OCI-LY3 (cell line): ENCODE measurements at regions not wholly inside any gene's neighbourhood (a gene's known extent, or its start where the extent isn't known, plus 50 kb on each side); places are given as distances from the start of the nearest gene placed in this dataset.
A peak's percentile ranks its signal among the peaks of the same experiment; 100 is the strongest.

Source experiments
- H2AFZ ChIP-seq: fragments of 200-600, 300-600 bp; shearing (Covaris generic); 2 replicates; pipeline ENCODE4 v1.6.0; 2014; ENCODE audit warnings: antibody characterized with exemption, low read depth, low read length
- H3K27ac ChIP-seq: fragments of 200-600, 300-600 bp; sonication (generic); 2 replicates; pipeline ENCODE4 v1.5.1; 2014; ENCODE audit warnings: mild to moderate bottlenecking, low read length, moderate library complexity, mixed read lengths
- H3K27me3 ChIP-seq: fragments of 200-600, 300-600 bp; sonication (generic); 2 replicates; pipeline ENCODE4 v1.6.1; 2014; ENCODE audit warnings: low read depth, low read length, mixed read lengths
- H3K36me3 ChIP-seq: fragments of 200-600, 300-600 bp; sonication (generic); replicated peaks from 2 replicates; pipeline ENCODE3; 2014; ENCODE audit warnings: low read depth, low read length, mixed read lengths
- H3K4me1 ChIP-seq: fragments of 300-600, 200-600 bp; sonication (generic); 2 replicates; pipeline ENCODE4 v1.6.1; 2014; ENCODE audit warnings: low read length, mixed read lengths
- H3K4me2 ChIP-seq: fragments of 200-600, 300-600 bp; sonication (generic); 2 replicates; pipeline ENCODE4 v1.6.1; 2014; ENCODE audit warnings: low read length, mixed read lengths
- H3K4me3 ChIP-seq: fragments of 300-600, 200-600 bp; sonication (generic); 2 replicates; pipeline ENCODE4 v1.5.1; 2014; ENCODE audit warnings: antibody characterized with exemption, mild to moderate bottlenecking, low read length, moderate library complexity
- H3K79me2 ChIP-seq: fragments of 300-600, 200-600 bp; shearing (Covaris generic); 2 replicates; pipeline ENCODE4 v1.6.1; 2014; ENCODE audit warnings: mild to moderate bottlenecking, low read length, mixed read lengths
- H3K9ac ChIP-seq: fragments of 300-600, 200-600 bp; shearing (Covaris generic); 2 replicates; pipeline ENCODE4 v1.6.0; 2014; ENCODE audit warnings: mild to moderate bottlenecking, low read length, moderate library complexity
- H3K9me3 ChIP-seq: fragments of 200-600, 300-600 bp; shearing (Covaris generic); 2 replicates; pipeline ENCODE4 v1.6.1; 2014; ENCODE audit warnings: low read length, mixed read lengths; ENCODE audit not compliant: insufficient read depth
- H4K20me1 ChIP-seq: fragments of 200-600, 300-600 bp; sonication (generic); 2 replicates; pipeline ENCODE4 v1.6.1; 2016; ENCODE audit warnings: low read length, mixed read lengths; ENCODE audit not compliant: insufficient read depth
- EZH2phosphoT487 ChIP-seq: fragments of 200-600 bp; shearing (Covaris generic); IDR thresholded peaks from 2 replicates; pipeline ENCODE4 v1.6.1; 2018; ENCODE audit warnings: antibody characterized with exemption, mixed run types, low read depth
- TF ChIP-seq, protein P1 (sequence below): fragments of 200-600, 300-600 bp; sonication (generic); IDR thresholded peaks from 2 replicates; pipeline ENCODE4 v1.5.1; 2014; ENCODE audit warnings: antibody characterized with exemption, low read length, low read depth

DNA sequence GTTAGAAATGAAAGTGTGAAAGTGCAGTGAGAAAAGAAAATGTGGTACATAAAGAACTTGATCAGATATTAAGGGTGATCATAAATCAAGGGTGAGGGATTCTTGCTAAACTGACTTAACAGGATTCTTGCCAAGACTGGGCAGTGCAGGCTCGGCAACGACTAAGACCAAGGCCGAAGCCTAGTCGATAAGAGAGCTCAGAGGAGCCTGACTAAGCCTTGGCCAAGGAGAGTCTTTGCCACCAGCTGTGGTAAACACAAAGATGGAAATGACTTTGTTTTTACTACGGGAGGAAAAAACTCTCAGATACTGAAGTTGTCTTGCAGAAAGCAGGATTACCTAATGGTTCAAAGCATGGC lies 196.6 kb downstream of the LY86 start:
- H4K20me1 ChIP-seq, result no peaks in the 10 kb centered on the region
- no peak overlapping the region for H2AFZ ChIP-seq
- peaks cover 9% of the 10 kb centered on the region for H3K27me3 ChIP-seq
- H3K36me3 ChIP-seq, result no peaks in the 10 kb centered on the region
- no peaks in the 10 kb centered on the region for H3K9me3 ChIP-seq
- H3K4me1 ChIP-seq, result no peaks in the 10 kb centered on the region
- H3K9ac ChIP-seq, result no peak overlapping the region
- no peaks in the 10 kb centered on the region for H3K79me2 ChIP-seq
- no peak overlapping the region for H3K4me3 ChIP-seq
- TF ChIP-seq, protein P1, sequence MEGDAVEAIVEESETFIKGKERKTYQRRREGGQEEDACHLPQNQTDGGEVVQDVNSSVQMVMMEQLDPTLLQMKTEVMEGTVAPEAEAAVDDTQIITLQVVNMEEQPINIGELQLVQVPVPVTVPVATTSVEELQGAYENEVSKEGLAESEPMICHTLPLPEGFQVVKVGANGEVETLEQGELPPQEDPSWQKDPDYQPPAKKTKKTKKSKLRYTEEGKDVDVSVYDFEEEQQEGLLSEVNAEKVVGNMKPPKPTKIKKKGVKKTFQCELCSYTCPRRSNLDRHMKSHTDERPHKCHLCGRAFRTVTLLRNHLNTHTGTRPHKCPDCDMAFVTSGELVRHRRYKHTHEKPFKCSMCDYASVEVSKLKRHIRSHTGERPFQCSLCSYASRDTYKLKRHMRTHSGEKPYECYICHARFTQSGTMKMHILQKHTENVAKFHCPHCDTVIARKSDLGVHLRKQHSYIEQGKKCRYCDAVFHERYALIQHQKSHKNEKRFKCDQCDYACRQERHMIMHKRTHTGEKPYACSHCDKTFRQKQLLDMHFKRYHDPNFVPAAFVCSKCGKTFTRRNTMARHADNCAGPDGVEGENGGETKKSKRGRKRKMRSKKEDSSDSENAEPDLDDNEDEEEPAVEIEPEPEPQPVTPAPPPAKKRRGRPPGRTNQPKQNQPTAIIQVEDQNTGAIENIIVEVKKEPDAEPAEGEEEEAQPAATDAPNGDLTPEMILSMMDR, result no peak
- no peak overlapping the region for H3K4me2 ChIP-seq
- no peak overlapping the region for H3K27ac ChIP-seq

- H4K20me1 ChIP-seq, result no peaks in the 10 kb centered on the region
- no peaks in the 10 kb centered on the region for H3K36me3 ChIP-seq
- TF ChIP-seq, protein P1, result peak; percentile 64
- TF ChIP-seq EZH2phosphoT487, result no peak
- H3K4me2 ChIP-seq, result no peak overlapping the region
- H2AFZ ChIP-seq, result no peak overlapping the region
- peaks cover 11% of the 10 kb centered on the region for H3K27me3 ChIP-seq
- no peak overlapping the region for H3K9ac ChIP-seq
- no peaks in the 10 kb centered on the region for H3K4me1 ChIP-seq
- H3K9me3 ChIP-seq, result no peaks in the 10 kb centered on the region
- H3K79me2 ChIP-seq, result no peaks in the 10 kb centered on the region
- no peak overlapping the region for H3K27ac ChIP-seq
- no peak overlapping the region for H3K4me3 ChIP-seq
Observed at GRCh38 chr6:6788394-6789032, 200.0 kb downstream of the LY86 start.

GRCh38 chr6:6790393-6790792 lies 201.9 kb downstream of the LY86 start:
- Histone ChIP-seq H3K79me2 (no peaks in the 10 kb centered on the region), H2AFZ (no peak overlapping the region), H3K27ac (no peak overlapping the region), H3K4me3 (no peak overlapping the region), H4K20me1 (no peaks in the 10 kb centered on the region), H3K9me3 (no peaks in the 10 kb centered on the region), H3K36me3 (no peaks in the 10 kb centered on the region), H3K4me1 (peaks cover 7% of the 10 kb centered on the region), H3K27me3 (peaks cover 24% of the 10 kb centered on the region), H3K9ac (no peak overlapping the region), H3K4me2 (no peak overlapping the region)
- TF ChIP-seq EZH2phosphoT487, result no peak
- TF ChIP-seq, protein P1, result no peak

DNA sequence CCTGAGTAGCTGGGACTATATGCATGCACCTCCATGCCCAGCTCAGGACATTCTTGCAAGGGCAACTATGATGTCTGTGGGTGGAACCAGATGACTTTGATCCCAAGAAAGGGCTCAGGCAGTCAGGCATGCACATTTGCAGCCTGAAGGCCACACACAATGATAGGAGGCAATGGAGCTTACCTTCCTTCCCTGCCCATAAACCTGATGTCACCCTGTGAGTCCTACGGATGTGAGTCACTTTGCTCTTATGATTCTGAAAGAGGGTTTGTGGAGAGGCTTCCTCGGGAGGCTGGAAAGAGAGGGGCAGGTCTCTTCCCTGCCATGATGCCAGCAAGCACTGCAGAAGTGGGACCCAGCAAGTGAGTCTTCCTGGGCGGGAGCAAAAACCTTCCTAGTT lies 202.4 kb downstream of the LY86 start:
- Histone ChIP-seq H4K20me1 (no peaks in the 10 kb centered on the region), H3K9ac (no peak overlapping the region), H3K4me2 (no peak overlapping the region), H3K79me2 (no peaks in the 10 kb centered on the region), H3K9me3 (no peaks in the 10 kb centered on the region), H3K27me3 (peaks cover 29% of the 10 kb centered on the region), H2AFZ (no peak overlapping the region), H3K4me3 (no peak overlapping the region), H3K4me1 (peaks cover 7% of the 10 kb centered on the region), H3K27ac (no peak overlapping the region), H3K36me3 (no peaks in the 10 kb centered on the region)
- no peak for TF ChIP-seq EZH2phosphoT487
- TF ChIP-seq, protein P1, result no peak
